IPS DF 4.7 (cell line): ENCODE measurements at regions not wholly inside any gene's neighbourhood (a gene's known extent, or its start where the extent isn't known, plus 50 kb on each side); places are given as distances from the start of the nearest gene placed in this dataset.

Experiments used
- DNase-seq: peaks from one replicate; pipeline ENCODE4 v3.0.0-alpha.2; 2013; ENCODE audit warnings: low spot score; ENCODE audit errors: extremely low read depth

DNA sequence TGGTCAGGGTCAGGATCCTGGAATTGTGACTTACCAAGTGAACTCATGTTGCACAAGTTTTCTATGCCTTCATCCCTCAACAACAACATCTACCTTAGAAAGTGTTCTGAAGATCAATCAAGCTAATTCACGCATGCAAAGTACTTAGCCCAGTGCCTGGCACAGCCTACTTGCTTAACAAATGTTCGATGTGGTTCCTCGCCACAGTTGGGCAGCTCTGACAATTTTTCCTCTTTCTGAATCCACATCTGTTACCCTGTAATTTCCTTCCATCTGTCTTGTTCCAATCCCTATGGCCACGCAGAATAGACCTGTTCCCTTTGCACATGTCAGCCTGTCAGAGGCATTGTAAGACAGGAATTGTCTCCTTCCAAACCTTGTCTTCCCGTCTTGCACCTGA is 1415.2 kb downstream of the TBC1D22A start:
- DNase-seq, result no peak

GRCh38 chr22:48175721-48176120 is 1413.3 kb downstream of the TBC1D22A start:
- DNase-seq, result no peak

GRCh38 chr22:48173773-48174160 is 1411.3 kb downstream of the TBC1D22A start:
- no peak for DNase-seq

DNA sequence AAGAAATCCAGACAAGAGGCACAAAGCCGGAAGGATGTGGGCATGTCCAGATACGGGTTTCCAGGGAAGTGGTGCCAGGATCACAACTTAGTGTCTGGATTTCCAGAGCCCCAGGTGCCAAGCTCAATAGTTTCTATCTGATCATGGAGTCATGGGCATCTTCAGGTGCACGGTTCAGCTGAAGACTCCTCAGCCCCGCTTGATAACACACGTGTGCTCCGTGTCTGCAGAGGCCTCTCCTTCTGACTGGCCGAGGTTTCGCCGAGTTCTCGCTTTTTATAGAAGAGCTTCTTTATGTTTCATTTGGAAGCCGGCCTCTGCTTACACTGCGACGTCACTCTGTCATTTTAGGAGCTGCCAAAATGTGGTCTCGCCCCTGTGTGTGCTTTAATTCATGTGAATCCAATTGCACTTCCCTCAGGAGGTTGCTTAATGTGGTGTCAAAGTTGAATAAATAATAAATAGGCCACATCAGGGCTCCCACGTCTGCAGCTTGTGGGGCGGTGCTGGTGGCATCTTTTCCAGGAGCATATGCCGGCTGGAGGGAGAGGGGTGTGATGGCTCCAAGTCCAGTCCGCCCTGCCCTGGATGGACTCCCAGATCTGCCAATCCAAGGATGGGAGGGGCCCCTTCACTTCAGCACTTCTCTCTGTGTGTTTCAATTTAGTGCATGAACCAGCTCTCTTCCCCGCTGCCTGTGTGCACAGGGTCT is 1410.8 kb downstream of the TBC1D22A start:
- no peak for DNase-seq

DNA sequence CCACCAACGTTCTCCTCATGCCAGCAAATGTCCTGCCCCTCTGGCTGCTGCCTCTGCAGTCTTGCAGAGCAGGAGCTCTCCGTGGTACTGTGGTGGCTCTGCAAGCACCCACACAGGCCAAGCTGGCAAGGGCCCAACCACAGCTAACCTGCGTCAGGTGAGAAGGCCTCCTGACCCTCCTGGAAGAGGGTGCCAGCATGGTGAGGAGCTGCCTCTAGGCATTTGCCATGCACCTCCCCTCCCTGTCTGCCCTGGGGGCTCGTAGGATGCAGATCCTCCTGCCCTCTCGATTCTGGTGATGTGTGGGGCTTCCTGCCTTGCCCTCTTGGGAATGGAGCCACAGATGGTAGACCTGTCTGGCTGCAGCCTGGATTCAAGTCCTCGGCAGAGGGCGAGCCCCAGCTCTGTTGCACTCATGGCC is 1408.8 kb downstream of the TBC1D22A start:
- no peak for DNase-seq

DNA sequence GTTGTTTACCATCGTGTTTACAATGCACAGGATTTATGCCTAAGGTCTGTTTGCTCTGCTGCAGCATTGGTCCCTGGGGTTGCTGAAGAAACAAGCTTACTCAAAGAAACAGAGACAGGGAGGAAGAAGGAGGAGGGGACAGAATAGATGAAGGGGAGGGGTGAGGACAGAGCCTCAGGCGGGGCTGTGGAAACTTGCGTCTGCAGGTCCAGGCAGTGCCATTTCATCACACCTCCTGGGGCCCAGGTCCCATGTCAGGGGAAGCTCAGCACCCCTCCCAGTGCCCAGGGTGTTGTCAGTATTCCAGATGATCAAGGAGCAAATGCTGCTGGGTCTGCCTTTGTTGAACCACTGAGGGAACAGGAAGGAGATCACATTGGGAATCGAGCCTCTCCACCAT is 1406.8 kb downstream of the TBC1D22A start:
- no peak for DNase-seq

GRCh38 chr22:48167238-48167637 is 1404.8 kb downstream of the TBC1D22A start:
- no peak for DNase-seq

GRCh38 chr22:48161298-48161697 is 1398.8 kb downstream of the TBC1D22A start:
- no peak for DNase-seq

DNA sequence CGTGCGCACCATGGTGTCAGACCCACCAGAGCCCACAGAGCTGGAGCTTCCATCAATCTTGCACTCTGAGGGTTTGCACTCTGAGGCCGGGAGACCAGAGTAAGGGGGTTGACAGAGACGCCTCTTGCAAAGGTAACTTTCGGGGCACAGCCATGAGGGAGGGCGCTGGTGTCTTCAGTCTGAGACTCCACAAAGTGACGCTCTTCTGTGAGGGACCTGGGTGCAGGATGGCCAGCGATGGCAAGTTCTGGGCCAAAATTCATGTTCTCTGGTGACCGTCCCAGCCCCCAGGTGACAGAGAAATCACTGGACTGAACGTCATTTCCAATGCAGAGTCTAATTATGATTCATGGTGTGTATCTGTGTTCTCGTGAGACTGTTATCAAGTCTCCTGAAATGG is 1395.2 kb downstream of the TBC1D22A start:
- DNase-seq, result no peak

GRCh38 chr22:48156603-48157355 is 1394.3 kb downstream of the TBC1D22A start:
- DNase-seq, result no peak

DNA sequence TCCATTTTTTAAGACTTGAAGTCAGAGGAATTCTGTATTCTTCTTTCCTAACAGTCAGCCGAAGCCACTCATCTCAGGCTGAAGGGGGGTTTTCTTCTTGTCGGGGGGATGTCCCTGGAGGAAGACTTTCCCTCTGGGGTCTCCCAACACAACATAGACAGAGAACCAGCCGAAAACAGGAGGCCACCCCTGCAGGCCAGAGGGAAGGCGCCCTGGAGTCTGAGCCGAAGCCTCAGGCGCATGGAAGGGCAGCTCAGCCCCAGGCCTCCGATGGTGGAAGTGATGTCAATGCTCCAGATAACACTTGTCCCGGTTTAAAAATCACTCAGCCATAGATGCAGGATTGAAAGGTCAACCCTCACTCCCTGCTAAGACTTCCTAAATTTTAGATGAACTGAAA is 1393.0 kb downstream of the TBC1D22A start:
- no peak for DNase-seq

- no peak for DNase-seq
Measured at GRCh38 chr22:48154943-48155240, 1392.4 kb downstream of the TBC1D22A start.

DNA sequence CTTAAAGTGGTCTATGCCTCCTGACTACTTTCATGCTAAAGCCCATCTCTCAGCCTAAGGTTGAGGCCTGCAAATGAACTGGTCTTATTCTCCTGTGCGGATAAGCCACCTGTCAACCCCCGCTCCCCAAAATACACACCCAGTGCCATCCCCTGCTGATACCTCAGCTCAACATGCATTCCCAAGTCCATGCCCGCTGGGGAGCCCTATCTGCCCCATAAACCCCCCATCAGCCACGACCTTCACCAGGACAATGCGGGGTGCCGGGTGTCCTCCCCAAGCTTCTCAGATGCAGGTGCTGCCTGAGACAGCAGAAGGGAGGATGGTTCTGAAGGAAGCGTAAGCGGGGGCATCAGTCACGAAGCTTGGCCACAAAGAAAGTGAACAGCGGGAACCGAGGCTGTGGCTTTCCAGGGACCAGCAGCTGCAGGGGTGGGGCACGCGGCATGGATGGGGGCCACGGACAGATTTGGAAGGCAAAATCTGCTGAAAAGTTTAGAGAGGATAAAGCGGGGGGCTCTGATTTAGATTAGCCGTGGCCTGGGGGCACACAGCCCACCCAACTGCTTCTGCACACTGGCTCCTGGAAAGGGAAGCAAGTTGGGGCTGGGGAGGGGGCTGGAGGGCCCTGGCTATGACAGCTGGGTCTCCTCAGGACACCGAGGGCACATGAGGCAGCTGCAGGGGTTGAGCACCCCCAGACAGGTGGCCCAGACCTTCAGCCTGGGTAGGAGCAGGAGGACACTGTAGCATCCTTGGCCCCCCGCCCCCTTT is 1391.9 kb downstream of the TBC1D22A start:
- no peak for DNase-seq

DNA sequence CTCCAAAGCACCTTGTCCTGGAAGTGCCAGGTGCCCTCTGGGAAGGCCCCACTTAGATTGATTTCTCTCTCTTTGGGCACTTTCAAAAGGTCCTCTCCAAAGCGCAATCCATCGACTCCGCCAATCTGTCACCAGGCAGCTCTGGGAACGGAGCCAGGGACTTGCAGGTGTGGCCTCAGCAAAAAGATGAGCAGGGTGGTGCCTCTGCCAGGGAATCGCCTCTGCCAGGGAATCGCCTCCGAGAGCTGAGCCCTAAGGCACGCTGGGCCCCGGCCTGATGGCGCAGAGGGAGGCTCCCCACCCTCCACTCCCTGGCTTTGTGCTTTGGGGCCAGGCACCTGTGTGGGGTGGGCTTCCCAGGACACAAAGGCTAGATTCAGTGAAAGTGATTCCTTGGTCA is 1391.3 kb downstream of the TBC1D22A start:
- DNase-seq, result no peak

- no peak for DNase-seq
Measured at GRCh38 chr22:48152916-48153315, 1390.5 kb downstream of the TBC1D22A start.

GRCh38 chr22:48152164-48152775 is 1389.8 kb downstream of the TBC1D22A start:
- DNase-seq, result no peak

- DNase-seq, result no peak
Measured at GRCh38 chr22:48151641-48152040, 1389.2 kb downstream of the TBC1D22A start.

DNA sequence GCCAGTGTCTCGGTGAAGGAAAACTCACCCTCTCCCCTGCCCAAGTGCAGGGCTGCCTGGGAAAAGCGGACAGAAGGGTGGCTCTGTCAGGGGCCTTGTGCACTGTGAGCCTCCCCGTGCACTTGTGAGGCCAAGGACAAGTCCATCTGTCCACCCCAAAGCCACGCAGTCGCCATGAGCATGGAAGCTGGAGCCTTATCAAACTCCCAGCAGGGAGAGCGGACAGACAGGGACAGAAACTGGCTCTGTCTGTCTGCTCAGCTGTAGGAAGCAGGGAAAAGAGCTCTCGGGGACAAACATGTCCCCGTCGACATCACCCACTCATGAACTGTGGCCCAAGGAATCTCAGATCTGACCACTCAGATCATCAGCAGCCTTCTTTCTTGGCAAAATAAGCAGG is 1385.4 kb downstream of the TBC1D22A start:
- DNase-seq, result no peak

GRCh38 chr22:48147404-48147803 is 1385.0 kb downstream of the TBC1D22A start:
- no peak for DNase-seq

GRCh38 chr22:48146426-48146825 is 1384.0 kb downstream of the TBC1D22A start:
- DNase-seq, result no peak

- no peak for DNase-seq
Measured at GRCh38 chr22:48145738-48146137, 1383.3 kb downstream of the TBC1D22A start.

- no peak for DNase-seq
Measured at GRCh38 chr22:48144318-48144717, 1381.9 kb downstream of the TBC1D22A start.
